ENCODE measurements at regions not wholly inside any gene's neighbourhood (a gene's known extent, or its start where the extent isn't known, plus 50 kb on each side); places are given as distances from the start of the nearest gene placed in this dataset.

DNA sequence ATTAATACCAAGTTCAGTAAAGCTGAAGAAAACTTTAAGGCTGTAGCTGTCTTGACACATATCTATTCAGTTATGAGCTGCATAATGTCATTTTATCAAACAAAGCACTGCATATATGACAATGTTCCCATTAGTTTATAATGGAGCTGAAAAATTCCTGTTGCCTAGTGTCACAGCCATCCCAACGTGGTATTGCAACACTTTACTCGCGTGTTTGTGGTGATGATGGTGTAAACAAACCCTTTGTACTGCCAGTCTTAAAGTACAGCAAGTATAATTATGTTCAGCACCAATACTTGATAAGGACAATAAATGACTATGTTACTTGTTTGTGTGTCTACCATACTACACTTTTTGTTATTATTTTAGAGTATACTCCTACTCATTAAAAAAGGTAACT, 1415.6 kb upstream of the PCDH7 start:
- no peak for TF ChIP-seq EZH2phosphoT487 (IDR thresholded peaks at IDR 0.05; ENCODE audit: insufficient read depth, low read depth)
- no peak for TF ChIP-seq EZH2 (IDR thresholded peaks at IDR 0.05; ENCODE audit: insufficient read depth, poor library complexity, severe bottlenecking)
